ENCODE measurements at regions not wholly inside any gene's neighbourhood (a gene's known extent, or its start where the extent isn't known, plus 50 kb on each side); places are given as distances from the start of the nearest gene placed in this dataset.
"Not testable (repeated sequence)": the region's sequence is repeated elsewhere in the genome, so short reads cannot be mapped to it uniquely, and the experiment has no call there.

- DNase-seq, result no peak
These were observed 99.5 kb upstream of the PRSS3 start for GRCh38 chr9:33695856-33696255.

GRCh38 chr9:33697171-33697570 is 98.2 kb upstream of the PRSS3 start:
- no peak for DNase-seq

- DNase-seq, result no peak
These were observed 97.1 kb upstream of the PRSS3 start for GRCh38 chr9:33698267-33698666.

- DNase-seq, result not testable (repeated sequence)
These were observed 94.4 kb upstream of the PRSS3 start for GRCh38 chr9:33700940-33701339.

- no peak for DNase-seq
These were observed 91.8 kb upstream of the PRSS3 start for GRCh38 chr9:33703430-33704102.

GRCh38 chr9:33705440-33705839 is 89.9 kb upstream of the PRSS3 start:
- DNase-seq, result not testable (repeated sequence)

- no peak for DNase-seq
These were observed 86.9 kb upstream of the PRSS3 start for GRCh38 chr9:33708441-33708840.

- no peak for DNase-seq
These were observed 86.1 kb upstream of the PRSS3 start for GRCh38 chr9:33709269-33709668.

- not testable (repeated sequence) for DNase-seq
These were observed 83.9 kb upstream of the PRSS3 start for GRCh38 chr9:33711418-33711817.

- DNase-seq, result no peak
These were observed 80.4 kb upstream of the PRSS3 start for GRCh38 chr9:33714989-33715388.

- DNase-seq, result no peak
These were observed 76.4 kb upstream of the PRSS3 start for GRCh38 chr9:33718987-33719386.

GRCh38 chr9:33719581-33720374 is 75.6 kb upstream of the PRSS3 start:
- DNase-seq, result peak; percentile 31

- DNase-seq, result peak; percentile 85
These were observed 73.5 kb upstream of the PRSS3 start for GRCh38 chr9:33721674-33722358.

- no peak for DNase-seq
These were observed 73.0 kb upstream of the PRSS3 start for GRCh38 chr9:33722359-33722675.

GRCh38 chr9:33728613-33729012 is 66.7 kb upstream of the PRSS3 start:
- DNase-seq, result no peak

- no peak for DNase-seq
These were observed 64.2 kb upstream of the PRSS3 start for GRCh38 chr9:33731142-33731541.

- no peak for DNase-seq
These were observed 63.7 kb upstream of the PRSS3 start for GRCh38 chr9:33731625-33732024.

GRCh38 chr9:33734247-33734940 is 61.0 kb upstream of the PRSS3 start:
- not testable (repeated sequence) for DNase-seq

GRCh38 chr9:33734941-33735835 is 60.2 kb upstream of the PRSS3 start:
- not testable (repeated sequence) for DNase-seq

GRCh38 chr9:33737811-33738606 is 57.4 kb upstream of the PRSS3 start:
- DNase-seq, result peak; percentile 6

- no peak for DNase-seq
These were observed 56.0 kb upstream of the PRSS3 start for GRCh38 chr9:33739398-33739797.

Measured in CD4-positive, alpha-beta T cell treated with Interleukin-10 for 1 hour (primary cell).